Esophagus squamous epithelium (tissue), 5 donors: ENCODE measurements at regions not wholly inside any gene's neighbourhood (a gene's known extent, or its start where the extent isn't known, plus 50 kb on each side); places are given as distances from the start of the nearest gene placed in this dataset.

Experiments used
- DNase-seq: peaks from one replicate; lab custom pipeline; 2025; lab: John Stamatoyannopoulos, UW
- H3K27ac ChIP-seq, 4 donors: fragments of 200-600 bp; sonication (generic); one replicate each; pipeline ENCODE4 v1.5.1; 2016 to 2019; ENCODE audit warnings: mild to moderate bottlenecking in 1 of 4
- H3K27me3 ChIP-seq, 4 donors: fragments of 200-600 bp; sonication (generic); 1 replicate in 3 of 4; 2 replicates in 1 of 4; pipeline versions ENCODE4 v1.5.1 to v1.6.0; 2017 to 2021; ENCODE audit warnings: antibody characterized with exemption in 1 of 4
- H3K36me3 ChIP-seq, 3 donors: fragments of 200-600 bp; sonication (generic); one replicate each; pipeline ENCODE4 v1.5.1; 2016 to 2019
- H3K4me1 ChIP-seq, 3 donors: fragments of 200-600 bp; sonication (generic); one replicate each; pipeline ENCODE4 v1.5.1; 2017 to 2019
- H3K4me3 ChIP-seq, 4 donors: fragments of 200-600 bp; sonication (generic); 1 replicate in 3 of 4; 2 replicates in 1 of 4; pipeline ENCODE4 v1.5.1; 2016 to 2019; ENCODE audit warnings: mild to moderate bottlenecking in 2 of 4, moderate library complexity in 1 of 4
- H3K9me3 ChIP-seq, 3 donors: fragments of 200-600 bp; sonication (generic); one replicate each; pipeline ENCODE4 v1.5.1; 2016 to 2019
- POLR2A ChIP-seq, 4 donors: fragments of 450-650 bp; IDR thresholded peaks; one replicate each; pipeline ENCODE4 v1.6.1; 2017; ENCODE audit warnings: antibody characterized with exemption in 4 of 4, mild to moderate bottlenecking in 4 of 4, moderate library complexity in 3 of 4
- WGBS, 2 donors: methylation state at CpG; one replicate each; pipeline ENCODE4 v1.1.5; 2018; 5-methylcytosine and 5-hydroxymethylcytosine counted together
- intact Hi-C: fragments of 100-400 bp; cut with DNase I; formaldehyde crosslinking; loops from one replicate; pipeline ENCODE4 v1.15.0; 2022
- TF ChIP-seq, protein P1 (sequence below), 6 experiments: fragments of 450-650 bp in 4 of 6; fragments of 200-600 bp in 2 of 6; sonication (generic) in 2 of 6; IDR thresholded peaks; one replicate each; pipeline ENCODE4 v1.5.1; 2016 to 2019; ENCODE audit warnings: antibody characterized with exemption in 6 of 6, mild to moderate bottlenecking in 4 of 6, moderate library complexity in 4 of 6
- donor health status: DM: yes; HTN: yes; CAD: no.

DNA sequence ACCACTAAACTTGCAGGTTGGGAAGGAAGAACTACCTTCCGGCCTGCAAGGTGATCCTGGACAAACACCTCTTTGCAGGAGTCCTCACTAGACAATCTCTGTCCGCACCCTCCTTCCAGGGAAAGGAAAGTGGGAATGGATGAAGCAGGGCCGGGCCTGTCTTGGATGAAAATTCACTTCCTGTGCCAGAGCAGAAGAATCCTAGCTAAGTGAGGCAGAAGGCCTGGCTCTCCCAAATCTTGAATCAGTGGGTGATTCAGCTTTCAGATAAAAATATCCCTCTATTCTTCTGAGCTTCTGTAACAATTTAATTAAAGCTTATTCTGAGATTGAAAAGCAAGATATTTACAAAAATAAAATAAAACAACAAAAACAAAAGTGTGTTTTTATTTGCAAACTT lies 281.9 kb upstream of the TLE4 start:
- WGBS, 2 donors: 75 to 89% methylated on average over 1 to 3 of the region's 3 CpGs
- TF ChIP-seq POLR2A (IDR thresholded peaks at IDR 0.05): no peak
- TF ChIP-seq, protein P1, sequence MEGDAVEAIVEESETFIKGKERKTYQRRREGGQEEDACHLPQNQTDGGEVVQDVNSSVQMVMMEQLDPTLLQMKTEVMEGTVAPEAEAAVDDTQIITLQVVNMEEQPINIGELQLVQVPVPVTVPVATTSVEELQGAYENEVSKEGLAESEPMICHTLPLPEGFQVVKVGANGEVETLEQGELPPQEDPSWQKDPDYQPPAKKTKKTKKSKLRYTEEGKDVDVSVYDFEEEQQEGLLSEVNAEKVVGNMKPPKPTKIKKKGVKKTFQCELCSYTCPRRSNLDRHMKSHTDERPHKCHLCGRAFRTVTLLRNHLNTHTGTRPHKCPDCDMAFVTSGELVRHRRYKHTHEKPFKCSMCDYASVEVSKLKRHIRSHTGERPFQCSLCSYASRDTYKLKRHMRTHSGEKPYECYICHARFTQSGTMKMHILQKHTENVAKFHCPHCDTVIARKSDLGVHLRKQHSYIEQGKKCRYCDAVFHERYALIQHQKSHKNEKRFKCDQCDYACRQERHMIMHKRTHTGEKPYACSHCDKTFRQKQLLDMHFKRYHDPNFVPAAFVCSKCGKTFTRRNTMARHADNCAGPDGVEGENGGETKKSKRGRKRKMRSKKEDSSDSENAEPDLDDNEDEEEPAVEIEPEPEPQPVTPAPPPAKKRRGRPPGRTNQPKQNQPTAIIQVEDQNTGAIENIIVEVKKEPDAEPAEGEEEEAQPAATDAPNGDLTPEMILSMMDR (IDR thresholded peaks at IDR 0.05): no peak

DNA sequence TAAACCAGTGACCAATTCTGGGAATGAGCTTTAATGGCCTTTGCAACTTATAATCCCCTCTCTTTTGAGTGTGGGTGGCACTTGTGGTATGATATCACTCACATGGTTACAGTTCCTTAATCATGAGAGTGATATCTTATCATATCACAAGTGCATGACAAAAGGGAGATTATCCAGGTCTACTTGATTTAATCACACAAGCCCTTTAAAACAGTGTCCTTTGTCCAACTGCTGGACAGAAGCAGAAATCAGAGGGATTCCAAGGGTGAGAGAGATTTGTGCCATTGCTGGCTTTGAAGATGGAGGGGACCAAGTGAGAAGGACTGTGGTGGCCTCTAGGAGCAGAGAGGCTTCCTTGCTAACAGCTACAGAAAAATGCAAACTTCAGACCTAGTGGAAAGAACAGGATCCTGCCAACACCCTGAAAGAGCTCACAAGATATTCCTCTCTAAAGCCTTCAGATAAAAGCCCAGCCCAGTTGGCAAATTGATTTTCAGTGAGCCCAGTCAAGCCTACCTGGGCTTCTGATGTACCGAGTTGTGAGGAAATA lies 279.0 kb upstream of the TLE4 start:
- Histone ChIP-seq H3K27ac (no peak overlapping the region), H3K4me1 (no peaks in the 10 kb centered on the region), H3K27me3 (no peaks in the 10 kb centered on the region), H3K9me3 (no peaks in the 10 kb centered on the region), H3K4me3 (no peak overlapping the region), H3K36me3 (no peaks in the 10 kb centered on the region)
- TF ChIP-seq, protein P1 (IDR thresholded peaks at IDR 0.05): no peak
- no peak for TF ChIP-seq POLR2A (IDR thresholded peaks at IDR 0.05)
- 88 to 100% methylated on average over 1 of the region's 1 CpG for WGBS, 2 donors
- no peak for DNase-seq
- intact Hi-C loops: no loop called here

More for the DNA sequence above, 281.9 kb upstream of the TLE4 start:
- Histone ChIP-seq H3K4me3 (no peak overlapping the region), H3K27ac (no peak overlapping the region), H3K36me3 (no peaks in the 10 kb centered on the region), H3K9me3 (no peaks in the 10 kb centered on the region), H3K4me1 (no peaks in the 10 kb centered on the region), H3K27me3 (no peaks in the 10 kb centered on the region)
- no peak for DNase-seq
- intact Hi-C loops: no loop called here

DNA sequence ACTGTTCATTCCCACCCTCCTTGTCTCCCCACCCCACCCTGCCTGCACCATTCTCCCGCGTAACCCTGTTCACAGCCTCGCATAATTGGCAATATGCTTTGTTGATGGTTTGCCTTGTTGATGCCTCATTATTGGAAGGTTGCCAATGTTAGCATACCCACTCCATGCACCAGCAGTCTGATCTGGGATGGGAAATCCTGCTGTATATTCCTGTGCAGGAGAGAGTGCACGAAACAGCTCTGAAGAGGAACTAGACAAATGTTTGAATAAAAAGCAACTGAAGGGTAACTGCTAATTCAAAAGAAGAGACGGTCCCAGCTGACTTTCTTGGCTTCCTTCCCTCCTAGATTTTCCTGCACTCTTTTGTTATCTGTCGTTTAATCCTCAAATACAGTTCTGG lies 271.7 kb upstream of the TLE4 start:
- Histone ChIP-seq H3K9me3 (no peaks in the 10 kb centered on the region), H3K27ac (no peak overlapping the region), H3K4me3 (no peak overlapping the region), H3K27me3 (peaks cover 0 to 4% (median 0%) of the 10 kb centered on the region in 4 donors), H3K36me3 (no peaks in the 10 kb centered on the region), H3K4me1 (no peaks in the 10 kb centered on the region)
- intact Hi-C loops: no loop called here
- DNase-seq: no peak
- TF ChIP-seq POLR2A (IDR thresholded peaks at IDR 0.05): no peak
- TF ChIP-seq, protein P1 (IDR thresholded peaks at IDR 0.05): no peak
- 59 to 64% methylated on average over 6 of the region's 6 CpGs for WGBS, 2 donors

DNA sequence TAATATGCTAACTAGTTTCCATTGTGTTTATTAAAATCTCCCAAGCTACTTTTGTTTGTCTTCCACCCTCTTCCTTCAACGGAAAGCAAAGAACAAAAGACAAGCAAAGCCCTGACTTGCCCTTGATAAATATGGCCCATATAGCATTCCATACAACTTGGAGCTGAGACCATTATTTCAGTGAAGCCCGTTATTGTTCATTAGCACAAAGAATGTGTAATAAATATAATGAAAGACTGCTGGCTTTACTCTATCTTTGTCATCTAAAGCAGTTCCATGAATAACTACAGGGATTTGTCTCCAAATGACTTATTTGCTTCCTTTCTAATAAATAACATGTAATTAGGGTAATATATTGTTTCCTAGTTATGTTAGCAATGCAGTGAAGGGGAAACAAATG lies 270.7 kb upstream of the TLE4 start:
- Histone ChIP-seq H3K4me3 (no peak overlapping the region), H3K36me3 (no peaks in the 10 kb centered on the region), H3K27ac (no peak overlapping the region), H3K4me1 (no peaks in the 10 kb centered on the region), H3K9me3 (no peaks in the 10 kb centered on the region), H3K27me3 (peaks cover 0 to 4% (median 0%) of the 10 kb centered on the region in 4 donors)
- intact Hi-C loops: no loop called here
- TF ChIP-seq POLR2A (IDR thresholded peaks at IDR 0.05): no peak
- TF ChIP-seq, protein P1 (IDR thresholded peaks at IDR 0.05): no peak
- DNase-seq: no peak
- WGBS, 2 donors: 25 to 30% methylated on average over 2 of the region's 2 CpGs

DNA sequence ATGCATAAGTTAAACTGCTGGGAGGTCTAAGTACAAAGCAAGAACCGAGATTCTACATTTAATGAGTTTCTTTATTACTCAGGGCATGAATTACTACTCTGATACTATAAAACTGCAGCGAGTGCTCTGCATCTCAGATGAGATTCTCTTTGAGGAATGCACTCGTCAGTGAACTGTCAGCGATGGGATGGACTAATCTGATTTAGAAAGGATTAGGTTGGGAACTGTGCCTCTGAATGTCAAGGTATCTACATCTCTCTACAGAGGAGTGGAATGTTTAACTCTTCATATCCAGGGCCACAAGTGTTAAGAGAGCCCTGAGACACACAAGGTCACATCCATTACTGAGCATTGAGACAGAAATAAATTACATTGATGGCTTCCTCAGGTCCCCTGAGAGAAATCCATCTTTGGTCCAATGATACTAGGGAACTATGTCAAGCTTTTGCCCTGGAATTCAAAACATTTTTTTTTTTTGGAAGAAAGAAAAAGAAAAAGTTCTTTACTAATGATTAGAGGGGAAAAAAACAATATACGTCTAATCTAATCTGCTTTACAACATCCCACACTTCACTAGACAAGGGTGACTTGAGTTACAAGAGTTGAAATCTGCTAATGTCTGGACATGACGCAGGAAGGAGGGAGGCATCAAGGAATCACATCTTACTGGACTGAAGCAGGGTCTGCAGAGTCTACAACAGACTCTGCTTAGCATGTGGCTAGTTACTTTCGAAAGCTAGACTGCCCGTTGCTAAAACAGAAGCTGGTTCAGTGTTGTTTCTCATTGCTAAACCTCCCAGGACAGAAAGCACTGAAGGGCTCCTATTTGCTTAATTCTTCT lies 270.0 kb upstream of the TLE4 start:
- Histone ChIP-seq H3K9me3 (no peaks in the 10 kb centered on the region), H3K4me3 (no peak overlapping the region)
- 58 to 66% methylated on average over 8 of the region's 8 CpGs for WGBS, 2 donors

More for the DNA sequence above, 270.0 kb upstream of the TLE4 start:
- no peak for DNase-seq
- H3K27ac ChIP-seq: no peak overlapping the region
- H3K4me1 ChIP-seq: no peaks in the 10 kb centered on the region
- TF ChIP-seq, protein P1 (IDR thresholded peaks at IDR 0.05): no peak
- H3K27me3 ChIP-seq: peaks cover 0 to 4% (median 0%) of the 10 kb centered on the region in 4 donors
- H3K36me3 ChIP-seq: no peaks in the 10 kb centered on the region
- intact Hi-C loops: no loop called here
